GM12878 (cell line): ENCODE measurements at regions not wholly inside any gene's neighbourhood (a gene's known extent, or its start where the extent isn't known, plus 50 kb on each side); places are given as distances from the start of the nearest gene placed in this dataset.

Source experiments
- ATAC-seq: fragments of 200-7000 bp; cut with Tn5 transposase; 3 replicates; pipeline ENCODE4 v1.9.1; 2020; ENCODE audit warnings: mild to moderate bottlenecking, moderate library complexity
- BruUV-seq: library from RNA; stranded (reverse); fragments of 400-500 nt; replicated peaks from 2 replicates; lab custom pipeline; 2021; lab: Mats Ljungman, UMichigan
- CTCF ChIA-PET: fragments of 300-600 bp; sonication (Branson Sonifier 250); formaldehyde crosslinking; extraction: SDS; loops from one replicate; lab custom pipeline; 2021; ENCODE audit warnings: inconsistent platforms; lab: Yijun Ruan, JAX
- POLR2A ChIA-PET: fragments of 350-600 bp; formaldehyde crosslinking; extraction: SDS; loops from one replicate; lab custom pipeline; 2021; ENCODE audit warnings: inconsistent platforms; lab: Charles Lee
- RAD21 ChIA-PET: fragments of 300-600 bp; sonication (Branson Sonifier 250); formaldehyde crosslinking; loops from one replicate; lab custom pipeline; 2023; ENCODE audit warnings: antibody characterized with exemption; ENCODE audit not compliant: unreplicated experiment; lab: Charles Lee
- SMC1A ChIA-PET: fragments of 300-600 bp; sonication (Branson Sonifier 250); formaldehyde crosslinking; loops from one replicate; lab custom pipeline; 2023; ENCODE audit not compliant: unreplicated experiment, uncharacterized antibody; lab: Charles Lee
- DNase-seq: peaks from one replicate; pipeline ENCODE4 v3.0.0-alpha.2; 2011; ENCODE audit warnings: low read depth, low spot score
- FAIRE-seq: peaks from 3 replicates; lab custom pipeline; 2011; peaks lifted over from hg19 to GRCh38; lab: Jason Lieb, UNC
- H2AFZ ChIP-seq: 2 replicates; pipeline ENCODE4 v1.6.0; 2011; ENCODE audit warnings: low read depth, low read length, control low read depth; ENCODE audit not compliant: control insufficient read depth
- H3K27ac ChIP-seq: 2 replicates; pipeline ENCODE4 v1.5.1; 2011; ENCODE audit warnings: control low read depth; ENCODE audit not compliant: control insufficient read depth, insufficient read depth
- H3K27me3 ChIP-seq, 2 experiments: replicated peaks in 1 of 2; 2 replicates each; pipeline versions ENCODE4 v1.6.0 to v1.6.1; 2011; ENCODE audit warnings: low read length in 1 of 2; ENCODE audit not compliant: control insufficient read depth in 2 of 2, insufficient read depth in 2 of 2
- H3K36me3 ChIP-seq, 2 experiments: 2 replicates each; pipeline ENCODE4 v1.5.1; 2011; ENCODE audit warnings: low read length in 1 of 2; ENCODE audit not compliant: control insufficient read depth in 2 of 2, insufficient read depth in 2 of 2
- H3K4me1 ChIP-seq: 2 replicates; pipeline ENCODE4 v1.6.1; 2011; ENCODE audit warnings: mild to moderate bottlenecking, low read length, moderate library complexity, mixed read lengths; ENCODE audit not compliant: control insufficient read depth, insufficient read depth
- H3K4me2 ChIP-seq: 2 replicates; pipeline ENCODE4 v1.6.0; 2011; ENCODE audit warnings: control low read depth; ENCODE audit not compliant: control insufficient read depth, insufficient read depth
- H3K4me3 ChIP-seq: fragments of 200-600 bp; sonication (generic); 2 replicates; pipeline ENCODE4 v1.5.1; 2016
- H3K79me2 ChIP-seq: 2 replicates; pipeline ENCODE4 v1.6.0; 2011; ENCODE audit warnings: low read length; ENCODE audit not compliant: control insufficient read depth, insufficient read depth
- H3K9ac ChIP-seq: 2 replicates; pipeline ENCODE4 v1.8.0; 2011; ENCODE audit warnings: low read length, control low read depth, mixed read lengths; ENCODE audit not compliant: control insufficient read depth, insufficient read depth
- H3K9me3 ChIP-seq: replicated peaks from 3 replicates; pipeline ENCODE4 v1.5.1; 2011; ENCODE audit warnings: mild to moderate bottlenecking, low read length; ENCODE audit not compliant: control insufficient read depth, insufficient read depth
- H4K20me1 ChIP-seq: 2 replicates; pipeline ENCODE4 v1.6.0; 2011; ENCODE audit not compliant: control insufficient read depth, insufficient read depth
- ATF2 ChIP-seq: IDR thresholded peaks from 2 replicates; pipeline ENCODE4 v1.6.1; 2012; ENCODE audit warnings: low read length, inconsistent platforms
- ATF3 ChIP-seq: IDR thresholded peaks from 2 replicates; pipeline ENCODE4 v1.6.1; 2011; ENCODE audit warnings: low read depth, mild to moderate bottlenecking, low read length, moderate library complexity, borderline replicate concordance; ENCODE audit errors: extremely low read depth
- CREM ChIP-seq: IDR thresholded peaks from 2 replicates; pipeline ENCODE4 v1.6.1; 2014; ENCODE audit warnings: antibody characterized with exemption, low read depth
- CTCF ChIP-seq, 3 experiments: IDR thresholded peaks in 2 of 3; conservative IDR thresholded peaks in 1 of 3; 2 replicates each; pipeline ENCODE4 v1.5.1; 2011; ENCODE audit warnings: low read depth in 3 of 3, low read length in 3 of 3, mild to moderate bottlenecking in 3 of 3, control low read depth in 2 of 3, moderate library complexity in 2 of 3, inconsistent platforms in 1 of 3, mixed read lengths in 1 of 3; ENCODE audit not compliant: control insufficient read depth in 2 of 3, insufficient read depth in 1 of 3; ENCODE audit errors: extremely low read depth in 1 of 3
- ETV6 ChIP-seq, 2 experiments: fragments of 450-650 bp in 1 of 2; IDR thresholded peaks in 1 of 2; conservative IDR thresholded peaks in 1 of 2; 2 replicates each; pipeline ENCODE4 v1.6.1; 2014; ENCODE audit warnings: antibody characterized with exemption in 1 of 2, borderline replicate concordance in 1 of 2, low read depth in 1 of 2, mild to moderate bottlenecking in 1 of 2, moderate library complexity in 1 of 2
- KDM1A ChIP-seq: fragments of 200-600 bp; sonication (generic); IDR thresholded peaks from 2 replicates; pipeline ENCODE4 v1.6.1; 2016; ENCODE audit warnings: borderline replicate concordance
- PAX5 ChIP-seq: IDR thresholded peaks from 2 replicates; pipeline ENCODE4 v1.6.1; 2011; ENCODE audit warnings: low read depth, low read length, borderline replicate concordance
- PML ChIP-seq: IDR thresholded peaks from 2 replicates; pipeline ENCODE4 v1.6.1; 2012; ENCODE audit warnings: low read length, inconsistent platforms
- POLR2AphosphoS2 ChIP-seq: IDR thresholded peaks from 2 replicates; pipeline ENCODE4 v1.6.1; 2011; ENCODE audit warnings: low read depth, mild to moderate bottlenecking, low read length, improper control_type of control experiment, moderate library complexity
- POU2F2 ChIP-seq: IDR thresholded peaks from 3 replicates; pipeline ENCODE4 v1.6.1; 2011; ENCODE audit warnings: low read depth, mild to moderate bottlenecking, low read length, borderline replicate concordance
- USF1 ChIP-seq: IDR thresholded peaks from 2 replicates; pipeline ENCODE4 v1.6.1; 2011; ENCODE audit warnings: borderline replicate concordance, low read depth, mild to moderate bottlenecking, moderate library complexity, mixed read lengths, low read length; ENCODE audit not compliant: insufficient read depth; ENCODE audit errors: extremely low read length
- WGBS: methylation state at CpG from one replicate; pipeline ENCODE4 v1.1.6; 2016; ENCODE audit warnings: low lambda C conversion rate; ENCODE audit not compliant: insufficient replicate concordance, insufficient coverage; ENCODE audit errors: missing lambda C conversion rate; 5-methylcytosine and 5-hydroxymethylcytosine counted together
- in situ Hi-C: fragments of 300-500 bp; cut with MboI; formaldehyde crosslinking; loops from 9 replicates; pipeline ENCODE4 v1.14.3; 2018; ENCODE audit warnings: mixed read lengths
- intact Hi-C: fragments of 100-400 bp; cut with micrococcal nuclease; formaldehyde crosslinking; loops from one replicate; pipeline ENCODE4 v1.14.2; 2022; ENCODE audit not compliant: unreplicated experiment

GRCh38 chr2:12287220-12287751 is 429.4 kb upstream of the TRIB2 start:
- RAD21 ChIA-PET, result interaction anchor here (1.4 kb wide), 1 partner anchor 15 kb away, joined by 3 read pairs; no protein-coding TSS in a partner anchor
- no peak for ATAC-seq
- peaks cover 13% of the 10 kb centered on the region for H3K4me1 ChIP-seq

GRCh38 chr2:12288048-12288447 is 428.7 kb upstream of the TRIB2 start:
- no TSS peak for BruUV-seq
- in situ Hi-C loops, result loop anchor here (25.0 kb wide), 1 partner anchor 451 kb away; no protein-coding TSS in a partner anchor
- FAIRE-seq (no peak), DNase-seq (no peak), ATAC-seq (no peak)
- 97% methylated on average over 2 of the region's 2 CpGs for WGBS
- SMC1A ChIA-PET, result interaction anchor here (1.1 to 1.7 kb wide), 4 partner anchors 16 to 39 kb away, joined by 3 to 8 read pairs (median 4); no protein-coding TSS in a partner anchor
- Histone ChIP-seq H3K9ac (no peak overlapping the region), H3K4me1 (peaks cover 8% of the 10 kb centered on the region), H3K36me3 (no peaks in the 10 kb centered on the region), H3K9me3 (no peaks in the 10 kb centered on the region), H3K27me3 (no peaks in the 10 kb centered on the region), H4K20me1 (no peaks in the 10 kb centered on the region), H3K4me3 (no peak overlapping the region), H2AFZ (no peak overlapping the region), H3K4me2 (no peak overlapping the region), H3K27ac (no peak overlapping the region), H3K79me2 (no peaks in the 10 kb centered on the region)
- CTCF ChIA-PET, result interaction anchor here (0.7 to 1.5 kb wide), 4 partner anchors 10 to 428 kb away, joined by 3 to 4 read pairs (median 4); no protein-coding TSS in a partner anchor
- RAD21 ChIA-PET, result interaction anchor here (1.4 kb wide), 1 partner anchor 16 kb away, joined by 3 read pairs; no protein-coding TSS in a partner anchor
- intact Hi-C loops, result loop anchor here (5.0 to 10.0 kb wide), 2 partner anchors 423 to 456 kb away; no protein-coding TSS in a partner anchor
- POLR2A ChIA-PET, result no interaction called here
- TF ChIP-seq USF1, result no peak
- TF ChIP-seq ATF3, result no peak
- no peak for TF ChIP-seq KDM1A
- no peak for TF ChIP-seq ATF2
- TF ChIP-seq POU2F2, result no peak
- no peak for TF ChIP-seq PML
- no peak for TF ChIP-seq POLR2AphosphoS2
- no peak for TF ChIP-seq CTCF (IDR thresholded peaks at IDR 0.05 in 2 of 3, conservative IDR thresholded peaks at IDR 0.05 in 1 of 3; ENCODE audit: control insufficient read depth in 2 of 3, extremely low read depth in 1 of 3, insufficient read depth in 1 of 3, low read depth in 3 of 3, low read length in 3 of 3)
- TF ChIP-seq PAX5, result no peak

More at GRCh38 chr2:12287220-12287751, 429.4 kb upstream of the TRIB2 start:
- TF ChIP-seq ETV6 (conservative IDR thresholded peaks at IDR 0.05 in 1 of 2, IDR thresholded peaks at IDR 0.05 in 1 of 2; ENCODE audit: borderline replicate concordance in 1 of 2, low read depth in 1 of 2) (peak in 1 of 2 experiments; percentile 32; a peak in 1 of 4 replicates), CREM (no peak)
- TF ChIP-seq, all 136 proteins: peak for 1
- Histone ChIP-seq H3K79me2 (no peaks in the 10 kb centered on the region), H3K9ac (no peak overlapping the region), H3K4me2 (peak overlapping the region; percentile 50; the same call in 1 of the 2 replicates), H4K20me1 (no peaks in the 10 kb centered on the region), H3K4me3 (0 out of 2 replicates have a peak overlapping the region, but pooled peaks have one; percentile 1), H3K36me3 (no peaks in the 10 kb centered on the region), H3K9me3 (no peaks in the 10 kb centered on the region), H3K27ac (no peak overlapping the region), H2AFZ (no peak overlapping the region), H3K27me3 (no peaks in the 10 kb centered on the region)
- FAIRE-seq, result no peak
- ChIA-PET SMC1A (interaction anchor here (0.8 to 1.7 kb wide), 3 partner anchors 15 to 17 kb away, joined by 3 to 8 read pairs (median 4); no protein-coding TSS in a partner anchor), CTCF (interaction anchor here (0.7 to 1.5 kb wide), 3 partner anchors 10 to 429 kb away, joined by 3 to 4 read pairs (median 4); no protein-coding TSS in a partner anchor), POLR2A (no interaction called here)
- no peak for DNase-seq
- WGBS, result 3% methylated on average over 5 of the region's 5 CpGs
- no TSS peak for BruUV-seq
- in situ Hi-C loops, result loop anchor here (25.0 kb wide), 1 partner anchor 450 kb away; no protein-coding TSS in a partner anchor
- intact Hi-C loops, result loop anchor here (5.0 to 10.0 kb wide), 2 partner anchors 422 to 455 kb away; no protein-coding TSS in a partner anchor
